Endothelial cell of umbilical vein (primary cell): ENCODE measurements at regions not wholly inside any gene's neighbourhood (a gene's known extent, or its start where the extent isn't known, plus 50 kb on each side); places are given as distances from the start of the nearest gene placed in this dataset.

Experiments used
- BruUV-seq: library from RNA; stranded (reverse); fragments of 400-500 nt; replicated peaks from 2 replicates; lab custom pipeline; 2021; lab: Mats Ljungman, UMichigan
- CTCF ChIA-PET: fragments of 300-600, 350-600 bp; sonication (Branson Sonifier 250); formaldehyde crosslinking; loops from one replicate; lab custom pipeline; 2021; ENCODE audit warnings: antibody characterized with exemption, inconsistent platforms; lab: Charles Lee
- POLR2A ChIA-PET: fragments of 300-600, 350-600 bp; sonication (Branson Sonifier 250); formaldehyde crosslinking; loops from one replicate; lab custom pipeline; 2021; ENCODE audit warnings: antibody characterized with exemption, inconsistent platforms; lab: Charles Lee
- DNase-seq: peaks from one replicate; pipeline ENCODE4 v3.0.0-alpha.2; 2011; ENCODE audit warnings: low read depth, low spot score
- FAIRE-seq: peaks from 2 replicates; lab custom pipeline; 2011; peaks lifted over from hg19 to GRCh38; lab: Jason Lieb, UNC
- H2AFZ ChIP-seq: 2 replicates; pipeline ENCODE4 v1.6.0; 2012; ENCODE audit warnings: low read depth, low read length, control low read depth, inconsistent platforms
- H3K27ac ChIP-seq: 2 replicates; pipeline ENCODE4 v1.5.1; 2011; ENCODE audit warnings: low read depth, mild to moderate bottlenecking, control low read depth, low read length, moderate library complexity; ENCODE audit not compliant: insufficient read depth
- H3K27me3 ChIP-seq, 2 experiments: 2 replicates each; pipeline versions ENCODE4 v1.6.0 to v1.6.1; 2011; ENCODE audit warnings: low read length in 2 of 2, mixed read lengths in 1 of 2; ENCODE audit not compliant: control insufficient read depth in 2 of 2, insufficient read depth in 2 of 2
- H3K36me3 ChIP-seq, 2 experiments: 2 replicates in 1 of 2; 3 replicates in 1 of 2; pipeline ENCODE4 v1.5.1; 2011; ENCODE audit warnings: low read length in 2 of 2, mild to moderate bottlenecking in 1 of 2, moderate library complexity in 1 of 2; ENCODE audit not compliant: control insufficient read depth in 2 of 2, insufficient read depth in 2 of 2; ENCODE audit errors: extremely low read depth in 1 of 2
- H3K4me1 ChIP-seq: 3 replicates; pipeline ENCODE4 v1.5.1; 2011; ENCODE audit warnings: mild to moderate bottlenecking, low read length; ENCODE audit not compliant: control insufficient read depth, insufficient read depth; ENCODE audit errors: extremely low read depth
- H3K4me2 ChIP-seq: 2 replicates; pipeline ENCODE4 v1.6.1; 2011; ENCODE audit warnings: low read length, control low read depth, mixed read lengths; ENCODE audit not compliant: insufficient read depth
- H3K4me3 ChIP-seq, 3 experiments: fragments of 200-600 bp in 1 of 3; sonication (generic), shearing (Covaris generic) in 1 of 3; replicated peaks in 1 of 3; 2 replicates each; pipeline ENCODE4 v1.5.1; 2011 to 2016; ENCODE audit warnings: control low read depth in 3 of 3, low read length in 3 of 3, mild to moderate bottlenecking in 2 of 3, inconsistent platforms in 1 of 3, low read depth in 1 of 3, moderate library complexity in 1 of 3; ENCODE audit not compliant: insufficient read depth in 1 of 3
- H3K79me2 ChIP-seq: 2 replicates; pipeline ENCODE4 v1.6.0; 2012; ENCODE audit warnings: low read length, inconsistent platforms; ENCODE audit not compliant: control insufficient read depth, insufficient read depth
- H3K9ac ChIP-seq: replicated peaks from 2 replicates; pipeline ENCODE3; 2011; ENCODE audit warnings: low read length, control low read depth; ENCODE audit not compliant: insufficient read depth; ENCODE audit errors: extremely low read depth
- H3K9me1 ChIP-seq: replicated peaks from 3 replicates; pipeline ENCODE4 v1.6.0; 2011; ENCODE audit warnings: mild to moderate bottlenecking, low read length; ENCODE audit not compliant: control insufficient read depth, insufficient read depth; ENCODE audit errors: extremely low read depth
- H3K9me3 ChIP-seq: replicated peaks from 2 replicates; pipeline ENCODE4 v1.5.1; 2012; ENCODE audit warnings: low read length, inconsistent platforms; ENCODE audit not compliant: control insufficient read depth, insufficient read depth
- H4K20me1 ChIP-seq: replicated peaks from 2 replicates; pipeline ENCODE3; 2011; ENCODE audit warnings: mild to moderate bottlenecking, low read length; ENCODE audit not compliant: control insufficient read depth, insufficient read depth; ENCODE audit errors: extremely low read depth
- CTCF ChIP-seq, 2 donors: IDR thresholded peaks; 1 replicate in 1 of 2; 2 replicates in 1 of 2; pipeline ENCODE4 v1.5.1; 2011; ENCODE audit warnings: low read length in 2 of 2, mild to moderate bottlenecking in 2 of 2, moderate library complexity in 2 of 2, control low read depth in 1 of 2, inconsistent platforms in 1 of 2, low read depth in 1 of 2; ENCODE audit not compliant: insufficient read depth in 1 of 2; ENCODE audit errors: extremely low read depth in 1 of 2
- EZH2 ChIP-seq: IDR thresholded peaks from 2 replicates; pipeline ENCODE4 v1.6.1; 2012; ENCODE audit warnings: borderline replicate concordance, low read depth, mild to moderate bottlenecking, moderate library complexity, low read length, inconsistent platforms; ENCODE audit not compliant: severe bottlenecking
- FOS ChIP-seq: IDR thresholded peaks from 2 replicates; pipeline ENCODE4 v1.6.1; 2011; ENCODE audit warnings: mild to moderate bottlenecking, low read length, moderate library complexity, borderline replicate concordance; ENCODE audit not compliant: insufficient read depth
- GATA2 ChIP-seq: IDR thresholded peaks from 2 replicates; pipeline ENCODE4 v1.7.0; 2011; ENCODE audit warnings: low read depth, mild to moderate bottlenecking, moderate library complexity, mixed read lengths, low read length; ENCODE audit not compliant: insufficient read length, insufficient read depth
- JUN ChIP-seq: IDR thresholded peaks from 2 replicates; pipeline ENCODE4 v1.6.1; 2011; ENCODE audit warnings: borderline replicate concordance, low read depth; ENCODE audit not compliant: insufficient read length, insufficient read depth
- MAX ChIP-seq: IDR thresholded peaks from 2 replicates; pipeline ENCODE4 v1.6.1; 2011; ENCODE audit not compliant: insufficient read depth, insufficient read length
- MYC ChIP-seq: IDR thresholded peaks from one replicate; pipeline ENCODE4 v1.6.1; 2011; ENCODE audit warnings: mild to moderate bottlenecking, low read depth, low read length
- POLR2A ChIP-seq: IDR thresholded peaks from 2 replicates; pipeline ENCODE4 v1.6.1; 2012; ENCODE audit warnings: low read depth, mild to moderate bottlenecking, control low read depth, low read length
- POLR2AphosphoS5 ChIP-seq: IDR thresholded peaks from 2 replicates; pipeline ENCODE4 v1.6.1; 2012; ENCODE audit warnings: low read depth, mild to moderate bottlenecking, control low read depth, low read length, moderate library complexity; ENCODE audit not compliant: insufficient read depth
- dilution Hi-C: fragments of 300-500 bp; cut with MboI; formaldehyde crosslinking; loops from one replicate; pipeline ENCODE4 v1.15.0; 2019; ENCODE audit warnings: low sequenced_read_pairs; ENCODE audit not compliant: extremely low pct_ligation_motif_present
- intact Hi-C: fragments of 100-400 bp; cut with micrococcal nuclease; formaldehyde crosslinking; loops from one replicate; pipeline ENCODE4 v1.10.0; 2022

- Histone ChIP-seq H3K4me1 (no peaks in the 10 kb centered on the region), H3K27ac (no peak overlapping the region), H4K20me1 (no peaks in the 10 kb centered on the region), H3K9ac (no peak overlapping the region), H3K27me3 (no peaks in the 10 kb centered on the region), H2AFZ (no peak overlapping the region), H3K79me2 (no peaks in the 10 kb centered on the region), H3K4me2 (no peak overlapping the region), H3K36me3 (no peaks in the 10 kb centered on the region), H3K4me3 (no peak overlapping the region), H3K9me3 (peaks cover 9% of the 10 kb centered on the region), H3K9me1 (no peaks in the 10 kb centered on the region)
- TF ChIP-seq GATA2 = no peak
- dilution Hi-C loops = no loop called here
- no TSS peak for BruUV-seq
- FAIRE-seq = no peak
- intact Hi-C loops = no loop called here
- ChIA-PET POLR2A (no interaction called here), CTCF (no interaction called here)
- DNase-seq = no peak
Measured at GRCh38 chr2:106991866-106992265, 105.9 kb upstream of the ST6GAL2 start.

- H3K36me3 ChIP-seq = no peaks in the 10 kb centered on the region
- no peaks in the 10 kb centered on the region for H3K4me1 ChIP-seq
- no peak overlapping the region for H3K4me3 ChIP-seq
- FAIRE-seq = no peak
- no peak overlapping the region for H3K9ac ChIP-seq
- H3K27ac ChIP-seq = no peak overlapping the region
- dilution Hi-C loops (no loop called here), intact Hi-C loops (no loop called here)
- no TSS peak for BruUV-seq
- TF ChIP-seq MAX (no peak), GATA2 (no peak), EZH2 (no peak), JUN (no peak), CTCF (IDR thresholded peaks at IDR 0.05; ENCODE audit: extremely low read depth in 1 of 2, insufficient read depth in 1 of 2, low read depth in 1 of 2, low read length in 2 of 2) (no peak), POLR2A (no peak), POLR2AphosphoS5 (no peak), MYC (no peak), FOS (no peak)
- DNase-seq = no peak
- H3K79me2 ChIP-seq = no peaks in the 10 kb centered on the region
- no peak overlapping the region for H2AFZ ChIP-seq
- H3K9me3 ChIP-seq = peaks cover 11% of the 10 kb centered on the region
- no peak overlapping the region for H3K4me2 ChIP-seq
- no peaks in the 10 kb centered on the region for H4K20me1 ChIP-seq
- CTCF ChIA-PET = no interaction called here
- H3K27me3 ChIP-seq = no peaks in the 10 kb centered on the region
- POLR2A ChIA-PET = no interaction called here
- no peaks in the 10 kb centered on the region for H3K9me1 ChIP-seq
Measured at GRCh38 chr2:106995556-106995955, 109.6 kb upstream of the ST6GAL2 start.
